NCI-H1092 (cell line): ENCODE measurements at regions not wholly inside any gene's neighbourhood (a gene's known extent, or its start where the extent isn't known, plus 50 kb on each side); places are given as distances from the start of the nearest gene placed in this dataset.

Experiments
- DNase-seq: peaks from one replicate; lab custom pipeline; 2025; lab: John Stamatoyannopoulos, UW

- DNase-seq, result no peak
These were observed 53.1 kb downstream of the ATXN3L start for GRCh38 chrX:13266641-13267345.

DNA sequence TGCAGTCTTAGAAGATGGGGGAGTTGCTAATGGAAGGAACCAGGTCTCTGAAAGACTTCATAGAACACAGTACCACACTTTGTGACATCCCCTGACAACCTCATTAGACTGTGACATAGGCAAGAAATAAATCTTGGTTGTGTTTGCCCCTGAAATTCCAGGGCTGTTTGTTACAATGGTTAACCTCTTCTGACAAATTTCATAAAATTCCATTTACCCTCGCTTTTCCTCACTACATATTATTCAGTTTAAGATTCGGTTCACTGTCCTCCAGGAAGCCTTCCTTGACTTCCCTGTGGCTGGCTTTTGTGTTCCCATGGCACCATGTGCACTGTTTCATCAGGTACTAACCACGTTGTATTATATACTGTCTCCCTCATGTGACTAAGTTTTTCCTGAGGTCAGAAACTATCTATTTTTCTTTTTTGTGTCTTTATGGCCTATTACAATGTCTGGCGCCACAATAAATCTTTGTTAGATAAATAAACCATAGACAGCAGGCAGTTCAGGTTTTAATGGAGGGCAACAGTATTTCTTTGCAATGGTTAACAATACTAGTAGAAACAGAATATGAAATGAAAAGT lies 54.2 kb downstream of the ATXN3L start:
- no peak for DNase-seq

GRCh38 chrX:13265111-13265510 lies 54.7 kb downstream of the ATXN3L start:
- DNase-seq, result no peak

DNA sequence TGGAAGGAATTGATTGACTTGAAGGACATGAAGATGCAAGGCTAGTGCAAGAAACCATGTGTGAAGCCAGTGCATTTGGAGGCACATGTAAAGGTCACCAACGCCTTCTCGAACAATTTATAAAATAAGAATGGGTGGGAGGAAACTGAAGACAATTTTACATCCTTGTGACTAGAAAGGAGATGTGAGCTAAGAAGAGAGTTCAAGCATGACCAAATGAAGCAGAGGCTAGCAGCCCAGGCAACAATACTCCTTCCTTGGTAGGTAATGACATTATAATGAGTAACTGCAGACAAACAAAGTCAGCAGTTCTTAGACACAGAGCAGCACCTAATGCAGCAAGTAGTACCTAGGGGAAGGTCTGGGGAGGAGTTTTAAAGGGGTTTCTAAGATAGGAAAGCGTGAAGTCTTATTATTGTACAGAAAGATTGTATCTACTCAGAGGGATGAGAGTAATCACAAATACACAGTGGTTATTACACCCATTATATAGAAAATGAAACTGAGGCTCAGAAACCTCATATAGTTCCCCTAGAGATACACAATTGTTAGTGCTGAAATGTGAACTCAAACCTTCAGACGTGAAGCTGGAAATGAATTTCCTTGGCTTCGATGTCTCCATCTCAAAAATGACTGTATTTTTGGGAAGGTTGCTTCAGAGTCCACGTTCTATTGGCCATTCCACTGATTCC lies 56.1 kb downstream of the ATXN3L start:
- DNase-seq, result no peak

DNA sequence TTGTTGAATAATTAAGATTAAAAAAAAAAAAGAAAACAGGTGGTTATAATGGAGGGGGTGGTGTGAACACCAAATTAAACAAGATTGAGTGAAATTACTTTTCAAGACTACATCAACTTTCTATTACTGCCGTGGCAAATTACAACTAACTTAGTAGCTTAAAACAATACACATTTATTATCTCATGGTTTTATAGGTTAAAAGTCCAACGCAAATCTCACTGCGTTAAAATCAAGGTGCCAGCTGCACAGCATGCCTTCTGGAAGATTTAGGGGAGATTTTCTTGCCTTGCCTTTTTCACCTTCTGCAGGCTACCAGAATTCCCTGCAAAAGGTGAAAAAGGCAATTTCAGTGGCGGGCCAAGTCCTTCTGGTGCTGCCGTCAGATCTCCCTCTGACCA lies 58.5 kb downstream of the ATXN3L start:
- no peak for DNase-seq

DNA sequence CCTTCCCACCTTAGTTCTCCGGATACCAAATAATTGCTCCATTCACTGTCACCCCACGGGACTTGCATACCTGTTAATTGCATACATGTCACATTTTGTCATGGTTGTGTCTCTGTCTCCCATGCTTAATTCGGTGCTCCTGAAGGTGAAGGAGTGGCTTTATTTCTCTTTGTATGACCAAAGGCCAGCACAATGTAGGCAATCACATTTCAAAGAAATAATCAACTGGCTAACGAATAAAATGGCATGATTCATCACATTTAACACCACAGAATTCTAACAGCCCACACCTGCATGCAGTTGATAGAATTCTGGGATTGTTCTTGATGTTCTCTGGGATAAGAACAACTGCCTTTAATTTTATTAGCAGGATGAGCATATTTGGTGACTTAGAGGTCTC lies 59.3 kb downstream of the ATXN3L start:
- DNase-seq, result no peak

DNA sequence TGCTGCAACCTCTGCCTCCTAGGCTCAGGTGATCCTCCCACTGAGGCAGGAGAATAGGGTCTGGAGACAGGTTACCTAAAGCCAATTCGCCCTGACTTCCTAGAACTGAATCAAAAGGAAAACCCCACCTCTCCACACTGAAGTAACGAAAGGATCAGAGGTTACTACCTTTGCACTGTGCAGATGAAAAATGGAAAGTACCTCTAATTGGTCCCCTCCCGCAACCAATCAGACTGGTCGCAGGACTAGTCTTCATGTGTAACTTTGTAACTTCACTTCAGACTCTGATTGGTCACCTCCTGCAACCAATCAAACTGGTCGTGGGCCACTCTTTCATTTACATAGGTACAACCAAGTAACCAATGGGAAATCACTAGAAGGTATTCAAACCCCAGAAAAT lies 61.1 kb downstream of the ATXN3L start:
- no peak for DNase-seq

DNA sequence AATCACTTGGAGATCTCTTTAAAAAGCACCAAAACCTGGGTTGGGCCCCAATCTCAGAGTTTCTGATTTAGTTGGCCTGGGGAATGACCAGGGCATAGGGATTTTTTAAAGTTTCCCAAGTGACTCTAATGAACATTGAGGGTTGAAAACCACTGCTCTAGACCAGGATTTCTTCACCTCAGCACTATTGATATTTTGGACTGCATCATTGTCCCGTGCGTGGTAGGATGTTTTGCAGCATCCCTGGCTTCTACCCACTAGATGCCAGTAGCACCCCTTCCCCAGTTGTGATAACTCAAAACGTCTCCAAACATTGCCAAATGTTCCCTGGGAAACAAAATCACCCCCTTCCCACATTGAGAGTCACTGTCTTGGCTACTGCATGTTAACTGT lies 61.8 kb downstream of the ATXN3L start:
- no peak for DNase-seq

DNA sequence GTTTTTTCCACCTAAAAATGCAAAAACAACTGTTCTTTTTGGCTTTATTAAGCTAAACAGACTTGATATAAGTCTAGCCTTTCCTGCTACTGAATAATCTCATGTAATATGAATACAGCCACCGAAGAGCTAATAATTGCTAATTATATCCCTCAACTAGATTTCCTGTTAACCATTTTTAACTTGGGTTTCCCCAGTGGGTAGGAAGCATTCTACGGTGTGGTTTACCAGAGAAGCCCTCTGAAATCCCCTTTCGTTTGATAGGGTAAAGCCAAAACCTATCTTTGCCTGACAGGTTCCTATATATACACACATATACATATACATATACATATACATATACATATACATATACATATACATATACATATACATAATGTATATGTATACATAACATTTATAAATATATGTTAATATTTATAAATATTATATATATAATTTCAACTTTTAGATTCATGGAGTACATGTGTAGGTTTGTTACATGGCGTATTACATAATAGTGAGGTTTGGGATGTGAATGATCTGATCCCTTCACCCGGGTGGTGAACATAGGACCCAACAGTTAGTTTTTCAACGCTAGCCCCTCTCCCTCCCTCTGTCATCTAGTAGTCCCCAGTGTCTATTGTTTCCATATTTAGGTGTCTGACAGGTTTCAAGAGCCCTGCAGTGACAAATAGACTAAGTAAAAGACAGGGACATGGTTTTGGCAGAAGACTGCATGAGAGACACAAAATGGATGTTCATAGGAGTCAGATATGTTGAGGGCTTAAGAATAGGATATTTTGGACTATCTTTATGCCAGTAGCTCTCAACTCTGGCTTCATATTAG lies 62.4 kb downstream of the ATXN3L start:
- DNase-seq, result no peak

DNA sequence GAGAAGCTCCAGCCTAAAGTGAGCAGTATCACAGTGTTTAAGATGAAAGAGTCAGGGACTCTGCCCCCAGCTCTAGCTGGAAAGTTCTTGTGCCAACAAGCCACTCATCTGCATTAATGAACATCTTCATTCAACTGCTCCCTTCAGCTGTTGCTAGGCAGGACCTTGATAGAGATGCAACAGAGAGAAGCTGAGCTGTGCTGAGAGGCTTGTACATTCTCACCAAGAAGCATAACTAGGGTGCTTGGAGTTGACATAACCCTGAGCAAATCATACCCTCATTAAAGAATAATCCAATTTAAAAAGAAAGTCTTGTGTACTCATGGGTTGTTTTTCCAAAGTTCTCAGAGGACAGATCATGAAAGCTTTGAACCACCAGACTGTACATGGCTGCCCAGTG lies 63.2 kb downstream of the ATXN3L start:
- no peak for DNase-seq

- no peak for DNase-seq
These were observed 65.0 kb downstream of the ATXN3L start for GRCh38 chrX:13254870-13255269.

DNA sequence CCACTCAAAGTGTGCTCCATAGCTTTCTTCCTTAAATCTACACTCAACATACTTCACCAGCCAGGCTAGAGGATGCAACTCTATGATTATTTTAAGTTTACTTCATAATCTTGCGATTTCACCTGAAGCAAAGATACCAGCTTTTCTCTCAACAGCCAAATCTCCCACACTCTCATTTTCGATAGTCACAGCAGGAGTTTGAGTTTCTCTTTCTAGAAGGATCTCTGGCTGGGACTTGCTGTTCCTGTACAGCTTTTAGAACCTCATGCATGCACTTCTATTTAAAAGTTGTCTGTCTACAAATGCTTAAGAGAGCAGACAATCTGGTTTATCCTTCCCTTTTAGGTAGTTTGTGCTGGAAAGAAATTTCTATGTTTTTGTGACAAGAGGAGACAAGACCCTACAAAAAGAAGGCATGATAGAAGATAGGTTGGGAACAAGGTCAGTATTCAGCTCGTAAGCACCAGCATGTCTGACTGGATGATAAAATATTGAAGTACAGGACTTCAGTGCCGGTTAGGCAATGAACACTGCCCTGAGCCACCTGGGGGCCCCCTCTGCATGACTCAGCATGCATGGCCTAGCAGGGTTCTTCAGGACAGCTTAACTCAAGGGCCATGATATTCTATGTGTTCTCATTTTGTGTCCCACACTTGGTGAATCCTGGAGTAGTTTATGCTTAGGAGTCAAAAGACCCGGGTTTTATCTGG lies 65.6 kb downstream of the ATXN3L start:
- DNase-seq, result no peak

GRCh38 chrX:13253223-13253622 lies 66.6 kb downstream of the ATXN3L start:
- no peak for DNase-seq

GRCh38 chrX:13252726-13253125 lies 67.1 kb downstream of the ATXN3L start:
- no peak for DNase-seq

GRCh38 chrX:13250826-13251580 lies 68.8 kb downstream of the ATXN3L start:
- no peak for DNase-seq

- no peak for DNase-seq
These were observed 70.9 kb downstream of the ATXN3L start for GRCh38 chrX:13248867-13249486.

- no peak for DNase-seq
These were observed 80.6 kb downstream of the ATXN3L start for GRCh38 chrX:13239272-13239671.

- DNase-seq, result no peak
These were observed 83.9 kb downstream of the ATXN3L start for GRCh38 chrX:13235930-13236329.

DNA sequence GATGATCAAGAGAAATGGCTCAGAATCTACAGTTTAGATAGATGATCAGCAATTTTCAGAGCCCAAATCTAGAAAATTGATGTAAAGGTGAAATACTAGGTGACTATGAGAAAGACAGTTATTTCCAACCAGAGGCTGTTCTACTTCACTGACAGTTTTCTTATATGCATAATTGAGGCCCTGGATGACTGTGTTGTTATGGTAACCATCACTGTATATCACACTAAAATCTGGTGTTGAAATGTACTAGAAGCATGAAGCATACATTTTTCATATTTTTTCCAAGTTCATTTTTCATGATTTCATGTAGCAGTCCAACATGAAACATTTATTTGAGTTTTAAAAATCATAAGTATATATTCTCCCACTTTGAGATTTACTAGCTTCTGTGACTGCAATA lies 87.4 kb downstream of the ATXN3L start:
- no peak for DNase-seq

- no peak for DNase-seq
These were observed 93.6 kb downstream of the ATXN3L start for GRCh38 chrX:13226214-13226613.
